ENCODE measurements at regions not wholly inside any gene's neighbourhood (a gene's known extent, or its start where the extent isn't known, plus 50 kb on each side); places are given as distances from the start of the nearest gene placed in this dataset.

DNA sequence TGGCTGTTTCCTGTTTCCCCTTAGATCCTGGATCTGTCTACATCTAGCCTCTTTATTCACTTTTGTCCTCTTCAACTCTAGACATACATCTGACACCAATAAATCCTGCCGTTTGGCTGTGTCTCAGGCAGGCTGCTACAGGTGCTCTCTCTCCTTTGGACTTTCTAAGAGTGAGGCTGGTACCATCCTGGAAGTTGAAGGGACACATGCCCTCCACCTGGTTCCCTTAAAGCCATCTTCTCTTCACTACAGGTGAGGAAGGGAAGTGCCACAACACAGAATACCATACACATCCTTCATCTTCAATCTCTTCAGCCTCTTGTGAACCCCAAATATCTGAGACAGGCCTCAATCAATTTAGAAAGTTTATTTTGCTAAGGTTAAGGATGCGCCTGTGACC is 137.9 kb downstream of the BACH1 start:
- TF ChIP-seq EZH2phosphoT487 (IDR thresholded peaks at IDR 0.05; ENCODE audit: insufficient read depth, low read depth): no peak
- TF ChIP-seq EZH2 (IDR thresholded peaks at IDR 0.05; ENCODE audit: insufficient read depth, poor library complexity, severe bottlenecking): no peak

All from GM23248 (cell line).